Liver (tissue), 3 donors: ENCODE measurements at regions not wholly inside any gene's neighbourhood (a gene's known extent, or its start where the extent isn't known, plus 50 kb on each side); places are given as distances from the start of the nearest gene placed in this dataset.

ENCODE experiments used
- ATF3 ChIP-seq: IDR thresholded peaks from 2 replicates; pipeline ENCODE4 v1.6.1; 2016; ENCODE audit warnings: antibody characterized with exemption
- CTCF ChIP-seq: fragments of 150-350 bp; IDR thresholded peaks from 2 replicates; pipeline ENCODE4 v1.5.1; 2017; ENCODE audit warnings: improper control_type of control experiment, low read depth, low read length; ENCODE audit not compliant: missing input control
- GABPA ChIP-seq, 2 donors: IDR thresholded peaks in 1 of 2; conservative IDR thresholded peaks in 1 of 2; 2 replicates each; pipeline ENCODE4 v1.6.1; 2016; ENCODE audit warnings: antibody characterized with exemption in 2 of 2, mild to moderate bottlenecking in 1 of 2, moderate library complexity in 1 of 2
- REST ChIP-seq: IDR thresholded peaks from 2 replicates; pipeline ENCODE4 v1.6.1; 2016; ENCODE audit warnings: antibody characterized with exemption, mild to moderate bottlenecking
- SP1 ChIP-seq: IDR thresholded peaks from 2 replicates; pipeline ENCODE4 v1.6.1; 2018; ENCODE audit warnings: antibody characterized with exemption, mild to moderate bottlenecking
- TAF1 ChIP-seq: conservative IDR thresholded peaks from 2 replicates; pipeline ENCODE4 v1.6.1; 2016; ENCODE audit warnings: antibody characterized with exemption, mild to moderate bottlenecking
- TF ChIP-seq, protein P1 (sequence below): IDR thresholded peaks from 2 replicates; pipeline ENCODE4 v1.6.1; 2016; ENCODE audit warnings: antibody characterized with exemption
- donor health status: healthy.
- donor health status: healthy.

DNA sequence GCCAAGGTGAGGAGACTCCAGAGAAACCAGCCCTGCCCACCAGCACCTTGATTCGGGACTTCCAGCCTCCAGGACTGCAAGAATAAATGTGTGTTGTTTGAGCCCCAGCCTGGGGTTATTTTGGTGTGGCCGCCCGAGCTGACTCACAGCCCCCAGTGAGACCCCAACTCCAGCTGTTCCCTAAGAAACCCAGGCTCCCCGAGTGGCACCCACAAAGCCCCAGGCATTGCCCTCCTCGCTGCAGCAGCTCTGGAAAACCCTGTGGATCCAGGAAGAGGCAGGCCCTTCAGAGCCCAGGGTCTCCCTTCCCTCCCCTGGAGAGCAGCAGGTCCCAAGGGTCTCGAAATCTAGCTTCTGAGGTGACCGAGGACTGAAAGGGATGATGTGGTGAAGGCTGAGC, 69.2 kb upstream of the PPP1R26 start:
- TF ChIP-seq CTCF, result no peak
- TF ChIP-seq SP1, result no peak
- no peak for TF ChIP-seq ATF3
- TF ChIP-seq, protein P1, sequence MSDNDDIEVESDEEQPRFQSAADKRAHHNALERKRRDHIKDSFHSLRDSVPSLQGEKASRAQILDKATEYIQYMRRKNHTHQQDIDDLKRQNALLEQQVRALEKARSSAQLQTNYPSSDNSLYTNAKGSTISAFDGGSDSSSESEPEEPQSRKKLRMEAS, result no peak
- TF ChIP-seq TAF1, result no peak
- TF ChIP-seq GABPA (IDR thresholded peaks at IDR 0.05 in 1 of 2, conservative IDR thresholded peaks at IDR 0.05 in 1 of 2), result no peak
- TF ChIP-seq REST, result no peak
